ENCODE measurements at regions not wholly inside any gene's neighbourhood (a gene's known extent, or its start where the extent isn't known, plus 50 kb on each side); places are given as distances from the start of the nearest gene placed in this dataset.

DNA sequence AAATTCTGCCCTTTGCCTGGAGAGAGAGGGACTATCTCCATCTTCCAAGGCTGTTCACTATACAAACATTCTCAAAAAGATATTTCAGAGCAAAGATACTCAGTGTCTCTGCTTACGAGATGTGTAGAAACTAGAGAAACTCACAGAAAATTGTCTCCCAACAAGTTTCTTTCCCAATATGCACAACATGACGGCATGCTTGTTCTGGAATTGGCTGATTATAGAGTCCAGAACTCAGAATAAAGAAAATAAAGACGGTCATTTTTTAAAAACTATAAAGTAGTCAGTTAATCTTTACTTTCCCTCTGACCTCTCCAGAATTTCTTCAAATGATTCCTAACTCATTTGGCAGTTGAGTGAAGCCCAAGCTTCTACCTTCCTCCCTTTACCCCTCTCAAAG is 285.5 kb upstream of the KLF3 start:
- Histone ChIP-seq H2AFZ (ENCODE audit: low read depth, low read length) (no peak overlapping the region), H3K4me2 (ENCODE audit: insufficient read depth, low read length) (no peak overlapping the region), H3K4me3 (no peak overlapping the region), H3K9ac (ENCODE audit: insufficient read depth in 1 of 2, low read depth in 2 of 2, low read length in 2 of 2) (no peak overlapping the region), H4K20me1 (replicated peaks; ENCODE audit: control insufficient read depth, insufficient read depth, low read length) (no peaks in the 10 kb centered on the region), H3K27me3 (ENCODE audit: control insufficient read depth in 2 of 2, insufficient read depth in 2 of 2, low read length in 2 of 2) (no peaks in the 10 kb centered on the region), H3K9me1 (ENCODE audit: control insufficient read depth, insufficient read depth, low read length) (no peaks in the 10 kb centered on the region), H3K27ac (ENCODE audit: extremely low read depth, low read depth, low read length) (no peak overlapping the region), H3K9me3 (replicated peaks; ENCODE audit: control insufficient read depth, insufficient read depth, low read depth, low read length) (peaks cover 2% of the 10 kb centered on the region; the same call in 1 of the 2 replicates), H3K36me3 (ENCODE audit: control insufficient read depth, insufficient read depth, low read length) (no peaks in the 10 kb centered on the region), H3K79me2 (ENCODE audit: control insufficient read depth, insufficient read depth, low read length) (no peaks in the 10 kb centered on the region), H3K4me1 (replicated peaks in 1 of 2; ENCODE audit: control insufficient read depth in 2 of 2, insufficient read depth in 2 of 2, low read length in 2 of 2) (peaks cover 4 to 21% of the 10 kb centered on the region in 2 experiments)
- no peak for DNase-seq (ENCODE audit: extremely low read depth in 1 of 4, low spot score in 3 of 4)
- WGBS (ENCODE audit: insufficient coverage, low coverage, missing lambda C conversion rate): 58% methylated on average over 3 of the region's 3 CpGs
- no peak for FAIRE-seq
- no TSS peak for BruUV-seq (replicated peaks)
- in situ Hi-C loops (cut with MboI) (no loop called here), intact Hi-C loops (cut with micrococcal nuclease) (no loop called here)
- peak; percentile 69; the same call in 1 of the 2 replicates for TF ChIP-seq CBX5 (IDR thresholded peaks at IDR 0.05; ENCODE audit: borderline replicate concordance, low read depth)
- TF ChIP-seq TRIM24 (IDR thresholded peaks at IDR 0.05): peak in 1 of 2 experiments; percentile 24; a peak in 1 of 4 replicates
- no peak for TF ChIP-seq ELF2 (CRISPR knock-in tag; IDR thresholded peaks at IDR 0.05)
- TF ChIP-seq CBX3 (IDR thresholded peaks at IDR 0.05; ENCODE audit: borderline replicate concordance in 1 of 2, low read length in 2 of 2): peak in 1 of 2 experiments; percentile 66; a peak in 2 of 3 replicates
- no peak for TF ChIP-seq TAF1 (IDR thresholded peaks at IDR 0.05; ENCODE audit: control insufficient read depth, extremely low read depth, insufficient read depth, low read length, severe bottlenecking)
- no peak for ATAC-seq
- ChIA-PET POLR2A (no interaction called here), CTCF (ENCODE audit: low intra/inter-chr PET ratio) (no interaction called here)

DNA sequence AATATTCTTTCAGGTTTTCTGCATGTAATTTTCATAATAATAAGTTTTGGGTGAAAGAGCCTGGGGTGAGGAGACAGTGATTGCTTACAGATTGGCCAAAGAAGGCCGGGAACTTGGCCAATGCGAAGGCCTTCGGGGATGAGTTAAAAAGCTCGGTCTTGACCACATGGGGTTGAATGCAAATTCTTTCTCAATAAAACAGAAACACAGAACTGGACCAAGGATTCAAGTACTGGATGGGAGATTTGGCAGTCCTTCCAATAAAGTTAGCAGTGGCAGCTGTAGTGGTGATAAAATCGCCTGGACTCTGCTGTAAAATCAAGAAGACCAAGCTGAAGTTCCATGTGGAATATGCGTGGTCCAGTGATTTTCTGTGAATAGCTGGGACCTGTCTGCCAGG is 282.2 kb upstream of the KLF3 start:
- peak overlapping the region; percentile 37 for H2AFZ ChIP-seq (ENCODE audit: low read depth, low read length)
- no peak for DNase-seq (ENCODE audit: extremely low read depth in 1 of 4, low spot score in 3 of 4)
- no peak overlapping the region for H3K4me3 ChIP-seq
- no peaks in the 10 kb centered on the region for H3K27me3 ChIP-seq (ENCODE audit: control insufficient read depth in 2 of 2, insufficient read depth in 2 of 2, low read length in 2 of 2)
- intact Hi-C loops (cut with micrococcal nuclease) (loop anchor here (5.0 to 10.0 kb wide), 3 partner anchors 143 to 317 kb away; no protein-coding TSS in a partner anchor), in situ Hi-C loops (cut with MboI) (no loop called here)
- no peak for ATAC-seq
- H3K4me1 ChIP-seq (replicated peaks in 1 of 2; ENCODE audit: control insufficient read depth in 2 of 2, insufficient read depth in 2 of 2, low read length in 2 of 2): peaks cover 9 to 52% of the 10 kb centered on the region in 2 experiments
- no peak for FAIRE-seq
- H3K9me3 ChIP-seq (replicated peaks; ENCODE audit: control insufficient read depth, insufficient read depth, low read depth, low read length): peaks cover 2% of the 10 kb centered on the region; the same call in 1 of the 2 replicates
- H3K79me2 ChIP-seq (ENCODE audit: control insufficient read depth, insufficient read depth, low read length): no peaks in the 10 kb centered on the region
- H3K36me3 ChIP-seq (ENCODE audit: control insufficient read depth, insufficient read depth, low read length): no peaks in the 10 kb centered on the region
- TF ChIP-seq FOXA1 (IDR thresholded peaks at IDR 0.05; ENCODE audit: borderline replicate concordance) (no peak), ZNF445 (CRISPR knock-in tag; IDR thresholded peaks at IDR 0.05; ENCODE audit: low read depth) (no peak), ELF4 (CRISPR knock-in tag; IDR thresholded peaks at IDR 0.05) (no peak), TBL1XR1 (IDR thresholded peaks at IDR 0.05; ENCODE audit: low read length in 2 of 2) (no peak), NEUROD1 (IDR thresholded peaks at IDR 0.05; ENCODE audit: borderline replicate concordance, low read depth, low read length, partially characterized antibody) (no peak), MTF1 (CRISPR knock-in tag; IDR thresholded peaks at IDR 0.05; ENCODE audit: borderline replicate concordance) (no peak), CBFB (CRISPR knock-in tag; IDR thresholded peaks at IDR 0.05) (no peak), GABPA (tag; conservative IDR thresholded peaks at IDR 0.05; ENCODE audit: low read depth) (no peak)
- POLR2A ChIA-PET: interaction anchor here (0.6 to 1.3 kb wide), 2 partner anchors 30 to 76 kb away, joined by 3 read pairs; no protein-coding TSS in a partner anchor
- CTCF ChIA-PET (ENCODE audit: low intra/inter-chr PET ratio): no interaction called here
- no peaks in the 10 kb centered on the region for H3K9me1 ChIP-seq (ENCODE audit: control insufficient read depth, insufficient read depth, low read length)
- no TSS peak for BruUV-seq (replicated peaks)
- peak overlapping the region; percentile 42 for H3K4me2 ChIP-seq (ENCODE audit: insufficient read depth, low read length)
- no peaks in the 10 kb centered on the region for H4K20me1 ChIP-seq (replicated peaks; ENCODE audit: control insufficient read depth, insufficient read depth, low read length)
- WGBS (ENCODE audit: insufficient coverage, low coverage, missing lambda C conversion rate): 40% methylated on average over 6 of the region's 6 CpGs
- H3K9ac ChIP-seq (ENCODE audit: insufficient read depth in 1 of 2, low read depth in 2 of 2, low read length in 2 of 2): no peak overlapping the region
- H3K27ac ChIP-seq (ENCODE audit: extremely low read depth, low read depth, low read length): no peak overlapping the region

All from K562 (cell line).